ENCODE measurements at regions not wholly inside any gene's neighbourhood (a gene's known extent, or its start where the extent isn't known, plus 50 kb on each side); places are given as distances from the start of the nearest gene placed in this dataset.

DNA sequence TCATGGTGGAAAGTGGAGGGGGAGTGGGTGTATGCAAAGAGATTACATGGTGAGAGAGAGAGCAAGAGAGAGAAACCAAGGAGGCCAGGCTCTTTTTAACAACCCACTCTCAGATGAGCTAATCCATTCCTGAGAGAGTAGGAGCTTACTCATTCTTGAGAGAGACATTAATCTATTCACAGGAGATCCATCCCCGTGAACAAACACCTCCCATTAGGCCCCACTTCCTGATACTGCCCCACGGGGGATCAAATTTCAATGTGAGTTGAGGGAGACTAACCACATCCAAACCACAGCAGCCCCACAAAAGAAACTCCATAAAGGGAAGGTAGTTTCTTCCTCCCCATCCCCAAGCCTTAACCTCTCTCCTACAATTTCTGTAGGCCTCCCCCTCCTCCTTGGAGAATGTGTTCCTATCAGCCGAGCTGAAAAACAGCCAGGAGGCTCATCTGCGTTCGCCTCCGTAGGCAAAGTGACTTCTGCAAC lies 450.0 kb downstream of the NPIPA7 start:
- Histone ChIP-seq H2AFZ (ENCODE audit: low read length) (no peak overlapping the region), H4K20me1 (ENCODE audit: low read length) (no peaks in the 10 kb centered on the region), H3K9me2 (replicated peaks; ENCODE audit: low read length) (no peaks in the 10 kb centered on the region), H3K4me2 (ENCODE audit: low read length) (no peak overlapping the region), H3K4me3 (ENCODE audit: low read length) (no peak overlapping the region), H3K4me1 (ENCODE audit: insufficient read depth, low read length) (no peaks in the 10 kb centered on the region), H3K27ac (ENCODE audit: low read length) (no peak overlapping the region), H3F3A (ENCODE audit: low read length, unreplicated experiment) (no peaks in the 10 kb centered on the region), H3K79me2 (ENCODE audit: low read length) (no peaks in the 10 kb centered on the region), H3K9me3 (ENCODE audit: low read length) (no peaks in the 10 kb centered on the region), H3K36me3 (ENCODE audit: low read depth, low read length) (no peaks in the 10 kb centered on the region), H3K9ac (ENCODE audit: low read length) (no peak overlapping the region), H3K27me3 (ENCODE audit: low read length) (no peaks in the 10 kb centered on the region)
- BruUV-seq (replicated peaks): no TSS peak
- ChIA-PET POLR2A (ENCODE audit: unreplicated experiment) (no interaction called here), CTCF (no interaction called here)
- no peak for TF ChIP-seq EZH2phosphoT487 (IDR thresholded peaks at IDR 0.05; ENCODE audit: borderline replicate concordance, low read length)
- TF ChIP-seq EZH2 (IDR thresholded peaks at IDR 0.05; ENCODE audit: low read length, unreplicated experiment): no peak
- ATAC-seq (no peak), DNase-seq (no peak)
- intact Hi-C loops (cut with micrococcal nuclease): no loop called here

DNA sequence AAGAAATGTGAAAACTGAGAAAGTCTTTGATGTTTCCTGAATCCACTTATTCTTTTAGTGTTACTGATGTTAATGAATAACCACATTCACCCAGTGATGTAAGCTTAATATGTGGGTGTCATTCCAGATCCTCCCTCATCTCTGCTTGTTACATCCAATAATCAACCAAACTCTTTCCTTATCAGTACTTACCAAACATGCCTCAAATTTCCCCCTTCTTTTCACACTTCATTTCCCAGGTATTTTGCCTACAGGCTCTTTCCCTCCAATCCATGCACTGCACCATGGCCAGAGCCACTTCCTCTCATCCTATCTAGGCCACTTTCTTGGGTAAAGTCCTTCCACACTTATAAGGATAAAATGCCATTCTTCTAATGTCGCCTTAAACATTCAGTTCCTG lies 451.5 kb downstream of the NPIPA7 start:
- Histone ChIP-seq H3K4me1 (ENCODE audit: insufficient read depth, low read length) (no peaks in the 10 kb centered on the region), H3K36me3 (ENCODE audit: low read depth, low read length) (no peaks in the 10 kb centered on the region), H3K27me3 (ENCODE audit: low read length) (no peaks in the 10 kb centered on the region), H3K27ac (ENCODE audit: low read length) (no peak overlapping the region), H3K9me2 (replicated peaks; ENCODE audit: low read length) (no peaks in the 10 kb centered on the region), H4K20me1 (ENCODE audit: low read length) (no peaks in the 10 kb centered on the region), H3K4me3 (ENCODE audit: low read length) (no peak overlapping the region), H3K9ac (ENCODE audit: low read length) (no peak overlapping the region), H2AFZ (ENCODE audit: low read length) (no peak overlapping the region), H3K79me2 (ENCODE audit: low read length) (no peaks in the 10 kb centered on the region), H3F3A (ENCODE audit: low read length, unreplicated experiment) (no peaks in the 10 kb centered on the region), H3K4me2 (ENCODE audit: low read length) (no peak overlapping the region), H3K9me3 (ENCODE audit: low read length) (no peaks in the 10 kb centered on the region)
- DNase-seq (no peak), ATAC-seq (no peak)
- no TSS peak for BruUV-seq (replicated peaks)
- ChIA-PET POLR2A (ENCODE audit: unreplicated experiment) (no interaction called here), CTCF (no interaction called here)
- intact Hi-C loops (cut with micrococcal nuclease): no loop called here
- TF ChIP-seq, protein P1, sequence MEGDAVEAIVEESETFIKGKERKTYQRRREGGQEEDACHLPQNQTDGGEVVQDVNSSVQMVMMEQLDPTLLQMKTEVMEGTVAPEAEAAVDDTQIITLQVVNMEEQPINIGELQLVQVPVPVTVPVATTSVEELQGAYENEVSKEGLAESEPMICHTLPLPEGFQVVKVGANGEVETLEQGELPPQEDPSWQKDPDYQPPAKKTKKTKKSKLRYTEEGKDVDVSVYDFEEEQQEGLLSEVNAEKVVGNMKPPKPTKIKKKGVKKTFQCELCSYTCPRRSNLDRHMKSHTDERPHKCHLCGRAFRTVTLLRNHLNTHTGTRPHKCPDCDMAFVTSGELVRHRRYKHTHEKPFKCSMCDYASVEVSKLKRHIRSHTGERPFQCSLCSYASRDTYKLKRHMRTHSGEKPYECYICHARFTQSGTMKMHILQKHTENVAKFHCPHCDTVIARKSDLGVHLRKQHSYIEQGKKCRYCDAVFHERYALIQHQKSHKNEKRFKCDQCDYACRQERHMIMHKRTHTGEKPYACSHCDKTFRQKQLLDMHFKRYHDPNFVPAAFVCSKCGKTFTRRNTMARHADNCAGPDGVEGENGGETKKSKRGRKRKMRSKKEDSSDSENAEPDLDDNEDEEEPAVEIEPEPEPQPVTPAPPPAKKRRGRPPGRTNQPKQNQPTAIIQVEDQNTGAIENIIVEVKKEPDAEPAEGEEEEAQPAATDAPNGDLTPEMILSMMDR (conservative IDR thresholded peaks at IDR 0.05; ENCODE audit: low read depth, low read length): no peak
- TF ChIP-seq EZH2 (IDR thresholded peaks at IDR 0.05; ENCODE audit: low read length, unreplicated experiment) (no peak), EZH2phosphoT487 (IDR thresholded peaks at IDR 0.05; ENCODE audit: borderline replicate concordance, low read length) (no peak)

DNA sequence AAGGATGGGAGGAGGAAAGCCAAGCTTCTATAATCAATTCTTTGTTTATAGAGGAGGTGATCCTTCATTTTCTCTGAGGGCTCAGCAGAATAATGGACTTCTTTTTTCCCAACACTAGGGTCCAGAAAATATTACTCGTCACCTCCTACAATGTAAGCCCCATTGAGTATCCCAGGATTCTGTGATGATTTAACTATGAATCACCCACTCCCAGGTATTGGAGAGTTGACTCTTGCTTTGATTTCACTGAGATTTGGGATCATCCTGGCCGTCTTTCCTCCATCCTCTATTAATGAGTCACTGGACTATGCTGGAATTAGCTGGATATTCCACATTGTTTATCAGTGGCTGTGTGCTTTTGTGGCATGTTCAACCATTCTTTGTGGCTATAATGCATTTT lies 452.0 kb downstream of the NPIPA7 start:
- BruUV-seq (replicated peaks): no TSS peak
- Histone ChIP-seq H2AFZ (ENCODE audit: low read length) (no peak overlapping the region), H3K36me3 (ENCODE audit: low read depth, low read length) (no peaks in the 10 kb centered on the region), H3K27ac (ENCODE audit: low read length) (no peak overlapping the region), H3K4me1 (ENCODE audit: insufficient read depth, low read length) (no peaks in the 10 kb centered on the region), H3K9me3 (ENCODE audit: low read length) (no peaks in the 10 kb centered on the region), H3K27me3 (ENCODE audit: low read length) (no peaks in the 10 kb centered on the region), H3F3A (ENCODE audit: low read length, unreplicated experiment) (no peaks in the 10 kb centered on the region), H3K4me3 (ENCODE audit: low read length) (no peak overlapping the region), H3K79me2 (ENCODE audit: low read length) (no peaks in the 10 kb centered on the region), H4K20me1 (ENCODE audit: low read length) (no peaks in the 10 kb centered on the region), H3K9me2 (replicated peaks; ENCODE audit: low read length) (no peaks in the 10 kb centered on the region), H3K9ac (ENCODE audit: low read length) (no peak overlapping the region), H3K4me2 (ENCODE audit: low read length) (no peak overlapping the region)
- POLR2A ChIA-PET (ENCODE audit: unreplicated experiment): no interaction called here
- CTCF ChIA-PET: no interaction called here
- no peak for DNase-seq
- no peak for ATAC-seq
- intact Hi-C loops (cut with micrococcal nuclease): no loop called here
- TF ChIP-seq, protein P1 (conservative IDR thresholded peaks at IDR 0.05; ENCODE audit: low read depth, low read length): no peak
- TF ChIP-seq EZH2phosphoT487 (IDR thresholded peaks at IDR 0.05; ENCODE audit: borderline replicate concordance, low read length) (no peak), EZH2 (IDR thresholded peaks at IDR 0.05; ENCODE audit: low read length, unreplicated experiment) (no peak)
